SK-MEL-5 (cell line): ENCODE measurements at regions not wholly inside any gene's neighbourhood (a gene's known extent, or its start where the extent isn't known, plus 50 kb on each side); places are given as distances from the start of the nearest gene placed in this dataset.
A peak's percentile ranks its signal among the peaks of the same experiment; 100 is the strongest.
"Not testable (repeated sequence)": the region's sequence is repeated elsewhere in the genome, so short reads cannot be mapped to it uniquely, and the experiment has no call there.

ENCODE experiments used
- DNase-seq: peaks from one replicate; pipeline ENCODE4 v3.0.0-alpha.2; 2016; ENCODE audit warnings: low read depth, low spot score
- in situ Hi-C: cut with HindIII; loops from 2 replicates; pipeline ENCODE4 v1.10.0; 2016; ENCODE audit warnings: low sequenced_read_pairs, high pct_unique_total_duplicates, low pct_unique_long_range_greater_than_20kb

DNA sequence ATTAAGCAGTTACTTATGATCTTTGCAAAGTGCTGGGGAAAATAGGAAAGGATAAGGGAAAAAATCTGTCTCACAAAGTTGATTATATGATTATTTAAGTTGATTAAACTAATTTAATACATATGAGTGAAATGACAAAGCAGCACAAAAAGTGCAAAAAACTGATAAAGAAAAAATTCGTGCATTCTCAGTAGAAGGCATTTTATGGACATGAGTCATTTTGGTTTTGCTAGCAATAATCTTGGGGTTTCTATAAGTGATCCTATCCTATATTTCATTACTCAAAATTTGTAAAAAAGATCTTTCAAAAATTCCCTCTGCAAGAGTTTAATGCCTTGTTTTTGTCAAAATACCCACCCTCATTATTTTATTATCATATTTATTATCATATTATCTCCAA is 224.2 kb upstream of the ANXA10 start:
- in situ Hi-C loops, result no loop called here
- DNase-seq, result no peak

- in situ Hi-C loops, result no loop called here
- no peak for DNase-seq
Observed at GRCh38 chr4:167873496-167873895, 218.8 kb upstream of the ANXA10 start.

GRCh38 chr4:167876091-167876490 is 216.2 kb upstream of the ANXA10 start:
- DNase-seq, in situ Hi-C loops: not testable (repeated sequence)

- in situ Hi-C loops, DNase-seq: not testable (repeated sequence)
Observed at GRCh38 chr4:167877826-167878225, 214.5 kb upstream of the ANXA10 start.

GRCh38 chr4:167883266-167883665 is 209.1 kb upstream of the ANXA10 start:
- in situ Hi-C loops, result no loop called here
- no peak for DNase-seq

DNA sequence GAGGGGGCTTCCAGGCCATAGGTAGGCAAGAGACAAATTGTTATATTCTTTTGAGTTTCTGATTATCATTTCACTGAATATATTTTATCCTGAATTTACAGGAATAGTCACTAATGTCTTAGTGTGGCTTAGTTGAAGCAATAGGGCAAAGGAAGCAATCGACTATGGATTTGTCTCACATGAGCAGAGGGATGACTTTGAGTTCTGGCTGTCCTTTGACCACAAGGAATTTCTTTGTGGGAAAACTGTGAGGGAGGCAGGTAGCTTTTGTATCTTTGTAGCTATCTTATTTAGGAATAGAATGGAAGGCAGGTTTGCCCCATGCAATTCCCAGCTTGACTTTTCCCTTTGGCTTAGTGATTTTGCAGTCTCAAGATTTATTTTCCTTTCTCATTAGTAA is 207.3 kb upstream of the ANXA10 start:
- DNase-seq, result no peak
- in situ Hi-C loops, result no loop called here

GRCh38 chr4:167885872-167886271 is 206.5 kb upstream of the ANXA10 start:
- no peak for DNase-seq
- in situ Hi-C loops, result no loop called here

DNA sequence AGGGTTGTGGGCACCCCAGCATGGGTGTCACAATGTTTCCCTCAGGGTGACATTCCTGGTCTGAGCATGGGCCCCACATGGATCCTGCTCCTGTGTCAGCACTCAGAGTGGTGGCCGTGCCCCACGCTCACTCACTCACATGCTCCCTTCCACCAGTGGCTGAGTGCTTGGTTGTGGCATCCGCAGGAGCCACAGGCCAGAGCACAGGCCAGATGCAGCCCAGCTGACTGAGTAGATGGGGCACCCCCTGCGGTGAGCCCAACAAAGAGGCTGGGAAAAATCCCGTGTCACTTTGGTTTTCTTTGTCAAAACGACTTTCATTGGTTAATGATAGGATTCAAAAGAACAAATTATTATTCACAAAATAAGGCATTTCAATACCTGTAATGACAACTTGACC is 204.6 kb upstream of the ANXA10 start:
- in situ Hi-C loops, result no loop called here

GRCh38 chr4:167890226-167890625 is 202.1 kb upstream of the ANXA10 start:
- in situ Hi-C loops, result no loop called here
- DNase-seq, result no peak

More for the DNA sequence above, 204.6 kb upstream of the ANXA10 start:
- no peak for DNase-seq

- in situ Hi-C loops, result no loop called here
- no peak for DNase-seq
Observed at GRCh38 chr4:167893531-167893930, 198.8 kb upstream of the ANXA10 start.

DNA sequence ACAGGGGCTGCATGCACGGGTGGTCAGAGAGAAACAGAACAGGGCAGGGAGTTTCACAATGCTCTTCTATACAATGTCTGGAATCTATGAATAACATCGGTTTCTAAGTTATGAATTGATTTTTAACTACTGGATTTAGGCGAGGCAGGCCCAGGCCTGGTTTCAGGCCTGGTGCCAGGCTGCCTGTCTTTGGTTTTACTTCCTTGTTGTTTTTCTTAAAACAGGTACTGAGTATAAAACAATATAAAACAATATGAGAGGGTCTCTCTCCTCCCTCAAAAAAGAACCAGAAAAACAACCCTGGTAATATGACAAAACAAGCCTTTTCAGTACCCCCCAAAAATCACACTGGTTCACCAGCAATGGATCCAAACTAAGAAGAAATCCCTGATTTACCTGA is 196.1 kb upstream of the ANXA10 start:
- DNase-seq, in situ Hi-C loops: not testable (repeated sequence)

- in situ Hi-C loops, result no loop called here
- DNase-seq, result peak; percentile 7
Observed at GRCh38 chr4:167897116-167897515, 195.2 kb upstream of the ANXA10 start.

- in situ Hi-C loops, result no loop called here
- no peak for DNase-seq
Observed at GRCh38 chr4:167903291-167903721, 189.0 kb upstream of the ANXA10 start.

GRCh38 chr4:167906851-167907250 is 185.5 kb upstream of the ANXA10 start:
- DNase-seq, result no peak
- in situ Hi-C loops, result no loop called here

DNA sequence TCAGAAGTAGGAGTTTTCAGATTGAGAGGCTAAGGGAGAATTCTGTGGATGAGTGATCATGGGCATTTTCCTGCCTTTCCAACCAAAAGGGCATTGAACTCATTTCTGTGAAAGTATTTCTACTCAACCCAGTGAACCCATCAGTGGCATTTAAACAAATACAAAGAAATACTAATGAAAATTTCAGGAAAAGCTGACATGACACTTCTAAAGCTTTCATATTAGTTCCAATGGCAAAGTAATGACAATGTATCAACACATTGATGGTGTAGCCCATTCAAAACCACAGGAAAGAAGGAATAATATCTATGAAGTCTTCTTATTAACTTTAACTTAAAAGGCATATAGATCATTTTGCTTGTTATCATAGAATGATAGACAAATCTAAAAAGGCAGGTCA is 183.5 kb upstream of the ANXA10 start:
- in situ Hi-C loops, result no loop called here
- no peak for DNase-seq

- in situ Hi-C loops, DNase-seq: not testable (repeated sequence)
Observed at GRCh38 chr4:167912535-167912934, 179.8 kb upstream of the ANXA10 start.

GRCh38 chr4:167918077-167918476 is 174.3 kb upstream of the ANXA10 start:
- in situ Hi-C loops, result no loop called here
- no peak for DNase-seq

DNA sequence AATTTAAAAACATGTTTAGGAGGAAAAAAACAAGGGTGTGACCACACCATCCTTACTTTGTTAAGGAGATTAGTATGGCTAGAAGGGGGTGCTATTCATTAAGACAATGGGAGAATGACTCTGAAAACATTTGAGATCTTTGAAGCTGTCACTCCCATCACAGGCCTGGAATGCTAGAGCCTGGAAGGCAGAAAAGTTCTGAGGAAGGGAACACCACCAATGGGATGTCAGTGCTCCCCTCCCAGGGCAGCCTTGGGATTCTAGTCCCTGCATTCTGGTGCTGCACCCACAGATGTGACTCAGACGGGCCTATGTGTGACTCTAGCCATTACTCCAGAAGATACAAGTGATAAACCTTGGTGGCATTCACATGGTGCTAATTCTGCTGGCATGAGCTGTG is 162.2 kb upstream of the ANXA10 start:
- in situ Hi-C loops, result no loop called here
- DNase-seq, result no peak

DNA sequence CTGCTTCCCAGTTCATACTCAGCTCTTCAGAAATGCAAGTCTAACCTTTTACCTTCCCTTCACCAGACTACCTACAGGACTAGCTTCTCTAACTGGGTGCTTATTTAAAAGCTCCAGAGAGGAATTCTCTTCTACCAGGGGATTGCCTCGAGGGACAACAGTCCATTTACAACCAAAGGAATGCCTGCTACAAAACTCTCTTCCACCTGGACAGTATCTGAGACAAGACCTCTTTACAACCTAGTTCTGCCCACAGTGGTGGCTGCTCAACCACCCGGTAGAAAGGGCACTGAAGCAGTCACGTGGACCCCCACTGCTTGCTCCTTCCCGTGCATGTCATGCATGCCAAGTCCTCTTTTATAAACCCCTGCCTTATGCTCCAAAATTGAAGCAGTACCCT is 158.1 kb upstream of the ANXA10 start:
- DNase-seq, result no peak
- in situ Hi-C loops, result no loop called here

GRCh38 chr4:167939863-167940616 is 152.3 kb upstream of the ANXA10 start:
- in situ Hi-C loops, result no loop called here
- no peak for DNase-seq
